ENCODE measurements at regions not wholly inside any gene's neighbourhood (a gene's known extent, or its start where the extent isn't known, plus 50 kb on each side); places are given as distances from the start of the nearest gene placed in this dataset.

DNA sequence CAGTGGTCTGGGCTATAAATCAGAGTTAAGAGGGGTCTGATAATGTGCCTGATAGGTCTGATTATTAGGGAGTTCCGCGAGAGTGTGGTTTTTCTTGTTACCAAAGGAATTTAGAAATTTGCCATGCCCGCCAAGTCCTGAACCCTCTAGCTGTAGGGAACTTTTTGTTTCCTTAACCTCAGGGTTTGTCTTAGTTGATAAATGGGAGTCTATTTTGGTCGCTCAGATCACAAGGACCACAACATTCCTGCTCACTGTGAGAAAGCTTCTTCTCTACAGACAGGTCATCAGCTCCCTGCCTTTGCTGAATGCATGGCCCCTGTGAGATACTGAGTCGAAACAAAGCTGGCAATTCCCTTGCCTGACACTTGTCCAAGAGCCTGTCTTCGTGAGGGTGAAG, 497.8 kb downstream of the HS3ST4 start:
- no peak for DNase-seq

DNA sequence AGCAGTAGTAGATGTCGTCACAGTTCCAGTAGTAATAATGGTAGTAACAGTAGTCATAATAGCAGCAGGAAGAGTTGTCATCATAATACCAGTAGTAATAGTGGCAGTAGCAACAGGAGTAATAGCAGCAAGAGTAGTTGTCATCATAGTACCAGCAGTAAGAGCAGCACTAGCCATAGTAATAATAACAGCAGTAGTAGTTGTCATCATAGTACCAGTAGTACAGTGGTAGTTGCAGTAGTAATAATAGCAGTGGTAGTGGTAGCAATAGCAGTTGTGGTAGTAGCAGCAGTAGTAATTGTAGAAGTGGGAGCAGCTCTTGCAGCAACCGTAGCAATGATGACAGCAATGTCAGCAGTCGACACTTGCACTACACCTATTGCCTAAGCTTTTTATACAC, 502.8 kb downstream of the HS3ST4 start:
- DNase-seq: no peak

DNA sequence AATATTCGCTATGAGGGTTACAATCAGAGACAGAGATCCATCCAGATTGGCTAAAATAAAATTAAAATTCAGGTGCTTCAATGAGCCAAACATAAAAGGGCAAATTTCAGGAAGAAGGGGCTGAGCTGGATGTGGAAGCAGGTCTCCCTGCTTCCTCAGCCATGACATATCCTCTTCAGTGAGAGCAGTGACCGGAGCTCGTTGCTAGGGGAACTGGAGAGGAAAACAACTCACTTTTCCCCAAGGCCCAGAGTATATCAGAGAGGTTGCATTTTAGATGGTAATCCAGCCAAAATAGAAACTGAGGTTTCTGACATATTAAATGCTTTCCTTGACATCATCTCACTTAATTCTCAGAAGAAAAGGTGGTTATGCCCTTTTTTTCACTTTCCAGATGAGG, 503.5 kb downstream of the HS3ST4 start:
- no peak for DNase-seq

- no peak for DNase-seq
Measured at GRCh38 chr16:26196310-26196709, 504.6 kb downstream of the HS3ST4 start.

- no peak for DNase-seq
Measured at GRCh38 chr16:26196802-26197201, 505.0 kb downstream of the HS3ST4 start.

DNA sequence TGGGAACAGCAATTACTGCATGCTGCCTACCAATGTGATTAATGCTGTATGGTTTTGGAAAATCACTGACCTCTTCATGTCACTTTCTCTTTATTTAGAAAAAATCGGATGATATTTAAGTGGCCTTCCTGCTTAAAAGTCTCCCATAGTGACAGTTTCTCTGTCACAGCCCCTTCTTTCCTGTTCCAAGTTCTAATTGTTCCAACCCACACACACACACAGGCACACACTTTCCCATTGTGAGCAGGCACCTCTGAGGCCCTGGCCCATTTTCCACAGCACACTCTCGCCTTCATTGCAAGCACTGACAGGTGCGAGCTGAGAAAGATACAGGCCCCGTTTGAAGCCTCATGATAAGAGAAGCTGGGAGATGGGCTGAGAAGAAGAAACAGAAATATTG, 505.9 kb downstream of the HS3ST4 start:
- DNase-seq: no peak

GRCh38 chr16:26198221-26198620, 506.5 kb downstream of the HS3ST4 start:
- no peak for DNase-seq

DNA sequence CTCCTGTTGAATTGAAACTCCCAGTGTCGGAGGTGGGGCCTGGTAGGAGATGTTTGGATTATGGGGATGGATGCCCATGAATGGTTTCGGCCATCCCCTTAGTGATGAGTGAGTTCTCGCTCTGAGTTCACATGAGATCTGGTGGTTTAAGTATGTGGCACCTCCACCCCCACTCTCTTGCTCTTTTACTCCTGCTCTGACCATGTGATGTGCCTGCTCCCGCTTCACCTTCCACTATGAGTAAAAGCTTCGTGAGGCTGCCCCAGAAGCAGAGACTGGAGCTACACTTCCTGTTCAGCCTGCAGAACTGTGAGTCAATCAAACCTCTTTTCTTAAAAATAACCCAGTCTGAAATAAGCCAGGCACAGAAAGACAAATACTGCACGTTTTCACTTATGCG, 512.4 kb downstream of the HS3ST4 start:
- DNase-seq: no peak

GRCh38 chr16:26211542-26211941, 519.8 kb downstream of the HS3ST4 start:
- DNase-seq: no peak

GRCh38 chr16:26212599-26212998, 520.8 kb downstream of the HS3ST4 start:
- DNase-seq: no peak

DNA sequence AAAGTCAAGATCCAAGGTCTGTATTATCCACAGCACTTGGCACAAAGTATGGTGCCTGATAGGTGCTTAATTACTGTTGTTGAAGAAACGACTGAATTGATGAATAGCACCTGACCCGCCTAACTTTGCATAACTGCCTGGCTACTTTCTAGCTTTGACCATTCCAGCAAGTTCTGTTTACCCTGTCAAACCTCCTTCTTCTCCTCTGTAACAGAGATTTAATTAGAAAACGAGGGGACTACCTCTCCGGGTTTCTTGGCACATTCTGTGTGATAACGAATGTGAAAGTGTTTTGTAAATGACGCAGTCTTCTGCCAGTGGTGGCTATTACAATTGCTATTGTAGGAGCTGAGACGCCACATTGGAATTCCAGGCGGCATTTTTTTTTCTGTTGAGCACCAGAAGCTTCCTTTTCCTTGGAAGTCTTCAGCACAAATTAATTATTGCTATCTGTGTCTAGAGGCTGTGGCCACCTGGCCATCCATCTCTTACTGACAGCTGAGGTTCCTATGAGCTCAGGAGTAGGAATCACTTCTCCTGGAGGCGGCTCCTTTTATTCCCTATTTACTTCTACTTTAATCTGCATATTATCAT, 522.9 kb downstream of the HS3ST4 start:
- DNase-seq: no peak

GRCh38 chr16:26220894-26221293, 529.1 kb downstream of the HS3ST4 start:
- DNase-seq: no peak

- no peak for DNase-seq
Measured at GRCh38 chr16:26231647-26232046, 539.9 kb downstream of the HS3ST4 start.

GRCh38 chr16:26240807-26241206, 549.0 kb downstream of the HS3ST4 start:
- no peak for DNase-seq

GRCh38 chr16:26247063-26247462, 555.3 kb downstream of the HS3ST4 start:
- DNase-seq: no peak

- no peak for DNase-seq
Measured at GRCh38 chr16:26252598-26252997, 560.8 kb downstream of the HS3ST4 start.

DNA sequence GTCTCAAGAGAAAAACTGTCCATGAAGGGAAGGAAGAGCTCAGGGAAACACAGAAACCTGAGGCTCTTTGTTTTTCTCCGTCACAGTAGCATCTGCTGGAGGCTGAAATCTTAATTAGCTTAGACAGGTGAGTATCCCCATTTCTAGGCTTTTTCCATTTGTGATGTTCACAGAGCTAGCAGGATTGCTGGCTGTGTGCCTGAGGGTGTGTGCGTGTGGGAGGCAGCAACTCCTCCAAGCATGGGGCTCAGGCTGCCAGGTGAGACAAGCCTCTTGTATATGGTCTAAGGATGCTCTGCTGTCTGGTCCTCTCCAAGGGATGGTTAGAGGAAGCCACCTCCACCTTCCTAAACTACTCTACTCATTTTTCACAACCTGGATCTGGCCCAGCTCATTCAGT, 569.9 kb downstream of the HS3ST4 start:
- DNase-seq: no peak

DNA sequence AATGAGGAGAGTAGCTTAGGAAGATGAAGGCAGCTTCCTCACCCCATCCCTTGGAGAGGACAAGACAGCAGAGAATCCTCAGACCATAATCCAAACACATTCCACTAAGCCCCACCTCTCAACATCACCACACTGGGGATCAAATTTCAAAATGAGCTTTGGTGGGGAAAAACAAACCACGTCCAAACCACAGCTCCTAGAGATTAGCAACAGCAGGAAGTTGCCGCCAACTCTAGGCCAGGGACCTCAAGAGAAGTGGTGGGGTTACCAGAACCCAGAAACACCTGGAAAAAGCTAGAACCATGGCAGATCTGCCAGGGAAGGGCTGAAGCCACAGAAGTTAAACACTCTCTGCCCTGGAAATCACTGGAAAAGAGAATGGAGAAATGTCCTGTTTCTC, 571.6 kb downstream of the HS3ST4 start:
- DNase-seq: no peak

- no peak for DNase-seq
Measured at GRCh38 chr16:26267641-26268040, 575.9 kb downstream of the HS3ST4 start.

GRCh38 chr16:26269673-26270072, 577.9 kb downstream of the HS3ST4 start:
- no peak for DNase-seq

DNA sequence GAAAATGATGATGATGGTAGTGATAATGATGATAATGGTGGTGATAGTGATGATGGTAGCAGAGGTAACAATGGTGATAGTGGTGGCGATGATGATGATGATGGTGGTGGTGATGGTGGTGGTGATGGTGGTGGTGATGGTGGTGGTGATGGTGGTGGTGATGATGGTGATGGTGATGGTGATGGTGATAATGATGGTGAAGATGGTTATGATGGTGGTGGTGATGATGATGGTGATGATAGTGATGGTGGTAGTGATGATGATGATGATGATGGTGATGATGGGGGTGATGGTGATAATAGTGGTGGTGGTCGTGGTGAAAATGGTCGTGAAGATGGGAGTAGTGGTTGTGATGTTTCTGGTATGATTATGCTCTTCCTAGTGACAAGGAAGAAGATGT, 581.8 kb downstream of the HS3ST4 start:
- DNase-seq: no peak

DNA sequence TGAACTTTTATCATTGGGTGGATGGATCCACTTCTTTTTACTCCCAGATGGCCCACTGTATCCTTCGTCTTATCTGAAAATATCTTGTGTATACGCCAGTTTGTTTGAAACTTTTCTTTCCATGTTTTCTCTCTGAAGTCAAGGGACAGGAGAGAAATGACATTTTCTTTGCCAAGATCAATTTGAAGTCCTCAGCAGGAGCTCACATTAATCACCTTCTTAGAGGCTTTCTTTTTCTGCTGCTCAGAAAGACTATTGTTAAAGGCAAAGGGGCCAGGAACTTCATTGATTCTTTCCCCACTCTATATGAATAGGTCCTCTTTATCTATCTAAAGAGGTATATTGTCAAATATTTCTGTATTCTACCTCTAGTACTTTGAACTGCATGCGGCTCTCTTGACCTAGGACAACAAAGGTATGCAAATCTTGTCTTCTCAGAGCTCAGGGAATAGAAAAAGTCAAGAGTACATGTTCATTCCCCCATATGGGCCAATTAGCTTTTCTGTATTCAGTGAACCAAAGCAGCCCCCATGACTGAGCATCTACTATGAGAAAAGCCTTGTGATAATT, 583.3 kb downstream of the HS3ST4 start:
- no peak for DNase-seq

DNA sequence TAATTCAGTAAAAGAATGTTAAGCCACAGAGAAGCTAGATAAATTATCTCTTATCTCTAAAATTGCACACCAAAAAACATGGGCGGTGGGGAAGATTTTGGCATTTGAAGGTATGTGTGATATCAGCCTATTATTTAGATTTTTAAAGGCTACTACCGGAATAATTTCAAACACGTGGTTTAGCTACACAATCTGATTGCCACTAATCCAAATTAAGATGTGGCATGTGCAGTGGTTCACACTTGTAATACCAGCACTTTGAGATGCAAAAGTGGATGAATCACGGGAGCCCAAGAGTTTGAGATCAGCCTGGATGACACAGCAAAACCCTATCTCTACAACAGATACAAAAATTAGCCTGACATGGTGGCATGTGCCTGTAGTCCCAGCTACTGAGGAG, 584.5 kb downstream of the HS3ST4 start:
- no peak for DNase-seq

GRCh38 chr16:26281381-26282110, 589.8 kb downstream of the HS3ST4 start:
- DNase-seq: no peak

Measured in T1000 (cell line).